ENCODE measurements at regions not wholly inside any gene's neighbourhood (a gene's known extent, or its start where the extent isn't known, plus 50 kb on each side); places are given as distances from the start of the nearest gene placed in this dataset.

DNA sequence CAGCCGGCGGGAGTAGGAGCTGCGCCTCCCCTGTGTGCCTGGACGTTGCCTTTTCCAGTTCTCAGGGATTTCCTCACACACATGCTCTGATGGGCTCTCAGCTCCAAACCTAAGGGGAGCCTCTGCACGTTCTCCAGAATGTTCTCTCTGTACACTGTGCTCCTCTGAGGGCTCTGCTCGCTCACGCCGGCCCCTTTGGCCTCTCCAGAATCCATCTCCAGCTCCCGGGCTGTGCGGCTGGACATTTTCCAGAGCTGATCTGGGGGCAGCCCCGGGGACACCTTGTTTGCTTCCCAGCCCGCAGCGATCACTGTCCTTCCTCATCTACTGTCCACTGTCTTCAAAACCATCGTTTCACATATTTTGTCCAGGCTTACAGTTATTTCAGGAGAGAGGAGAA lies 245.4 kb upstream of the HDAC4 start:
- TF ChIP-seq, protein P1, sequence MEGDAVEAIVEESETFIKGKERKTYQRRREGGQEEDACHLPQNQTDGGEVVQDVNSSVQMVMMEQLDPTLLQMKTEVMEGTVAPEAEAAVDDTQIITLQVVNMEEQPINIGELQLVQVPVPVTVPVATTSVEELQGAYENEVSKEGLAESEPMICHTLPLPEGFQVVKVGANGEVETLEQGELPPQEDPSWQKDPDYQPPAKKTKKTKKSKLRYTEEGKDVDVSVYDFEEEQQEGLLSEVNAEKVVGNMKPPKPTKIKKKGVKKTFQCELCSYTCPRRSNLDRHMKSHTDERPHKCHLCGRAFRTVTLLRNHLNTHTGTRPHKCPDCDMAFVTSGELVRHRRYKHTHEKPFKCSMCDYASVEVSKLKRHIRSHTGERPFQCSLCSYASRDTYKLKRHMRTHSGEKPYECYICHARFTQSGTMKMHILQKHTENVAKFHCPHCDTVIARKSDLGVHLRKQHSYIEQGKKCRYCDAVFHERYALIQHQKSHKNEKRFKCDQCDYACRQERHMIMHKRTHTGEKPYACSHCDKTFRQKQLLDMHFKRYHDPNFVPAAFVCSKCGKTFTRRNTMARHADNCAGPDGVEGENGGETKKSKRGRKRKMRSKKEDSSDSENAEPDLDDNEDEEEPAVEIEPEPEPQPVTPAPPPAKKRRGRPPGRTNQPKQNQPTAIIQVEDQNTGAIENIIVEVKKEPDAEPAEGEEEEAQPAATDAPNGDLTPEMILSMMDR (IDR thresholded peaks at IDR 0.05): no peak
- no peak for TF ChIP-seq EP300 (IDR thresholded peaks at IDR 0.05)

Data from suprapubic skin (tissue), 3 donors.